NT2/D1 (cell line): ENCODE measurements at regions not wholly inside any gene's neighbourhood (a gene's known extent, or its start where the extent isn't known, plus 50 kb on each side); places are given as distances from the start of the nearest gene placed in this dataset.

Experiments used
- DNase-seq: peaks from one replicate; pipeline ENCODE4 v3.0.0-alpha.2; 2011; ENCODE audit warnings: low read depth, low spot score
- H3K27me3 ChIP-seq: 2 replicates; pipeline ENCODE4 v1.6.0; 2011; ENCODE audit warnings: mild to moderate bottlenecking; ENCODE audit not compliant: insufficient read length, insufficient read depth
- H3K36me3 ChIP-seq: 2 replicates; pipeline ENCODE4 v1.6.1; 2011; ENCODE audit warnings: mild to moderate bottlenecking, low read length, mixed read lengths; ENCODE audit not compliant: insufficient read depth, insufficient read length
- H3K4me1 ChIP-seq: 2 replicates; pipeline ENCODE4 v1.5.1; 2011; ENCODE audit not compliant: insufficient read depth, insufficient read length
- H3K4me3 ChIP-seq: 2 replicates; pipeline ENCODE4 v1.5.1; 2011; ENCODE audit warnings: low read depth; ENCODE audit not compliant: insufficient read length
- H3K9ac ChIP-seq: 2 replicates; pipeline ENCODE4 v1.6.0; 2011; ENCODE audit warnings: low read depth; ENCODE audit not compliant: insufficient read length
- H3K9me3 ChIP-seq: 2 replicates; pipeline ENCODE4 v1.5.1; 2011; ENCODE audit warnings: mild to moderate bottlenecking, low read length; ENCODE audit not compliant: insufficient read depth
- SUZ12 ChIP-seq: IDR thresholded peaks from 2 replicates; pipeline ENCODE4 v1.6.1; 2011; ENCODE audit not compliant: insufficient read length, insufficient read depth; ENCODE audit errors: extremely low read depth
- YY1 ChIP-seq: IDR thresholded peaks from 2 replicates; pipeline ENCODE4 v1.6.1; 2011; ENCODE audit not compliant: insufficient read length, insufficient read depth
- ZNF274 ChIP-seq: IDR thresholded peaks from 2 replicates; pipeline ENCODE4 v1.6.1; 2011; ENCODE audit warnings: mild to moderate bottlenecking, low read depth, low read length

- Histone ChIP-seq H3K9me3 (no peaks in the 10 kb centered on the region), H3K4me3 (no peak overlapping the region), H3K9ac (no peak overlapping the region), H3K27me3 (no peaks in the 10 kb centered on the region), H3K36me3 (no peaks in the 10 kb centered on the region), H3K4me1 (no peaks in the 10 kb centered on the region)
- no peak for DNase-seq
- TF ChIP-seq YY1 (no peak), SUZ12 (no peak), ZNF274 (no peak)
Observed at GRCh38 chr3:82079335-82079890, 318.0 kb upstream of the GBE1 start.

GRCh38 chr3:82078246-82078645 lies 316.8 kb upstream of the GBE1 start:
- H3K9ac ChIP-seq = no peak overlapping the region
- no peaks in the 10 kb centered on the region for H3K9me3 ChIP-seq
- TF ChIP-seq SUZ12 (no peak), ZNF274 (no peak), YY1 (no peak)
- H3K36me3 ChIP-seq = no peaks in the 10 kb centered on the region
- no peaks in the 10 kb centered on the region for H3K27me3 ChIP-seq
- no peaks in the 10 kb centered on the region for H3K4me1 ChIP-seq
- H3K4me3 ChIP-seq = no peak overlapping the region
- no peak for DNase-seq

DNA sequence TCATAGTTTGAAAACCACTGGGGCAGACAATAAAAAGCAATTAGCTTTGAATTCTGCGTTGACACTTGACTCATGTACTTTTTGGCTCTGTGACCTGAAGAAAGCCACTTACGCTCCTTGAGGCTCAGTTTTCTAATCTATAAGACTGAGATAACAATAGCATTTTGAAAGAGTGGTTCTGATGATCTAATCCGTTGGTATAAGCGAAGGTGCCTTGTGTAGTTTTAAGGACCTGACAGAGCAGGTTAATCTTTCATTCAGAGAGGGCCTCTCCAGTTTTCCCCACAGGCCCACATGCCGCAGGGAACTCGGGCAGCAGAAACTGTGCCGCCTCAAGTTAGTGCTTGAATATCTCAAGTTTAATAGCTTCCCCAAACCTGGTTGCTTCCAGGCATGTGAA lies 306.0 kb upstream of the GBE1 start:
- H3K4me1 ChIP-seq = no peaks in the 10 kb centered on the region
- no peak overlapping the region for H3K9ac ChIP-seq
- H3K9me3 ChIP-seq = no peaks in the 10 kb centered on the region
- TF ChIP-seq SUZ12 = no peak
- TF ChIP-seq ZNF274 = no peak
- TF ChIP-seq YY1 = no peak
- no peak for DNase-seq
- H3K4me3 ChIP-seq = no peak overlapping the region
- H3K36me3 ChIP-seq = no peaks in the 10 kb centered on the region
- no peaks in the 10 kb centered on the region for H3K27me3 ChIP-seq

DNA sequence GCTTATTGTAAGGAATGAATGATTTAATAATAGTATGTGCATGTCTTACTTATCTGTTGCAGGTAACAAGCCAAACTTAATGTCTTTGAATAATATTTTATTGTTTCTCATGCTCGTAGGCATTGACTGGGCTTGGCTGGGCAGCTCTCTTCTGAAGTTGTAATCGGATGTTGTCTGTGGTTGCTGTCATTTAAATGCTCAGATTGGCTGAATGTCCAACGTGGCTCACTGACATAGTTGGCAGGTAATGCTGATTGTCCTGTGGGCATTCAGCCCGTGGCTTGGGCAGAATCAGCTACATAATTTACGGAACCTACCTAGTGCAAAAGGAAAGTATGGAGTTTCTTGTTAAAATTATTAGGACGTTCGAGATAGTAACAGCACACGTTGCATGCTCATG lies 297.4 kb upstream of the GBE1 start:
- Histone ChIP-seq H3K4me3 (no peak overlapping the region), H3K27me3 (no peaks in the 10 kb centered on the region), H3K9ac (no peak overlapping the region), H3K9me3 (no peaks in the 10 kb centered on the region), H3K36me3 (no peaks in the 10 kb centered on the region), H3K4me1 (no peaks in the 10 kb centered on the region)
- TF ChIP-seq ZNF274 = no peak
- TF ChIP-seq YY1 = no peak
- no peak for TF ChIP-seq SUZ12
- no peak for DNase-seq

GRCh38 chr3:82055792-82056191 lies 294.3 kb upstream of the GBE1 start:
- H3K9me3 ChIP-seq = no peaks in the 10 kb centered on the region
- no peaks in the 10 kb centered on the region for H3K36me3 ChIP-seq
- TF ChIP-seq YY1 (no peak), SUZ12 (no peak), ZNF274 (no peak)
- no peaks in the 10 kb centered on the region for H3K27me3 ChIP-seq
- no peak overlapping the region for H3K4me3 ChIP-seq
- DNase-seq = no peak
- no peak overlapping the region for H3K9ac ChIP-seq
- no peaks in the 10 kb centered on the region for H3K4me1 ChIP-seq

- TF ChIP-seq YY1 (no peak), ZNF274 (no peak), SUZ12 (no peak)
- no peaks in the 10 kb centered on the region for H3K27me3 ChIP-seq
- no peaks in the 10 kb centered on the region for H3K4me1 ChIP-seq
- DNase-seq = no peak
- H3K9ac ChIP-seq = no peak overlapping the region
- H3K9me3 ChIP-seq = no peaks in the 10 kb centered on the region
- no peaks in the 10 kb centered on the region for H3K36me3 ChIP-seq
- no peak overlapping the region for H3K4me3 ChIP-seq
Observed at GRCh38 chr3:82054849-82055248, 293.4 kb upstream of the GBE1 start.

DNA sequence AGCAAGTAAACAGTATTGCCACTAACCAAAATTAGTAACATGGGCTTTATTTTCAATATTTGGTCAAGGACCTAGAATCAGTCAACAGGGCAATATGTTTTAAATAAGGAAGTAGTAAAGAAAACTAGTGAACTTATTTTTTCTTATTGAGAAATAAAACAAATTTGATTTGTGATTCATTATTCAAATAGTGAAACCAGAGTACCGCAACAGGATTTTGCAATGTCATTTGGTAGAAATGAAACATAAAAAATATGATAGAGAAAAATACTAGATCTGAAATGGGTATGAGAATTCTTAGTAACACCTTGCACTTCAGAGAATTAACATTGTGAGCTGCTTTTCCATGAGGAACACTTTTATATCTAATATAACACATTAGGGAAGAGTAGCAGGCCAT lies 291.8 kb upstream of the GBE1 start:
- DNase-seq = no peak
- Histone ChIP-seq H3K36me3 (no peaks in the 10 kb centered on the region), H3K9me3 (no peaks in the 10 kb centered on the region), H3K9ac (no peak overlapping the region), H3K27me3 (no peaks in the 10 kb centered on the region), H3K4me3 (no peak overlapping the region), H3K4me1 (no peaks in the 10 kb centered on the region)
- TF ChIP-seq SUZ12 = no peak
- no peak for TF ChIP-seq ZNF274
- TF ChIP-seq YY1 = no peak

DNA sequence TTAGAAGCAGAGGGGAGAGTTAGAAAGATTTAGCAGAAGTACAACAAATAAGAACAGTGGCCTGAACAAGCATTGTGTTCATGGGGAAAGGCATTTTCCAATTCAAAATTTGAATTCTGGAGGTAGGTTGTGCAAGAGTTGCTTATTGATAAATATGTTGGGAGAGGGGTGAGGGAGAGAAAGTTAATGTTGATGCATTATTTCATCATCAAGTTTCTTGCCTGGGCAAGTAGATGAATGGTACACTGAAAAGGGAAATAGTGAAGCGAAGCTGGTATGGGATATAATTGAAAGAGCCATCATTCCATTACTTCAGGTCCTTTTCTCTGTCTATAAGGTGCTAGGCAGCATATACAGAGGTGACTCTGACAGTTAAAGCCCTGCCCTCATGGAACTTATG lies 288.9 kb upstream of the GBE1 start:
- no peak overlapping the region for H3K4me3 ChIP-seq
- no peaks in the 10 kb centered on the region for H3K9me3 ChIP-seq
- TF ChIP-seq ZNF274 = no peak
- no peak for TF ChIP-seq SUZ12
- no peak for TF ChIP-seq YY1
- H3K4me1 ChIP-seq = no peaks in the 10 kb centered on the region
- H3K27me3 ChIP-seq = no peaks in the 10 kb centered on the region
- H3K36me3 ChIP-seq = no peaks in the 10 kb centered on the region
- DNase-seq = no peak
- no peak overlapping the region for H3K9ac ChIP-seq
